ENCODE measurements at regions not wholly inside any gene's neighbourhood (a gene's known extent, or its start where the extent isn't known, plus 50 kb on each side); places are given as distances from the start of the nearest gene placed in this dataset.

GRCh38 chr14:44589180-44589579 lies 82.1 kb upstream of the FSCB start:
- no peak for DNase-seq
- TF ChIP-seq GATA1 (IDR thresholded peaks at IDR 0.05; ENCODE audit: low read depth, low read length), result no peak
- no peak for TF ChIP-seq POLR2A (IDR thresholded peaks at IDR 0.05; ENCODE audit: low read length)

- no peak for TF ChIP-seq POLR2A (IDR thresholded peaks at IDR 0.05; ENCODE audit: low read length)
- no peak for TF ChIP-seq GATA1 (IDR thresholded peaks at IDR 0.05; ENCODE audit: low read depth, low read length)
Measured at GRCh38 chr14:44586910-44587309, 79.8 kb upstream of the FSCB start.

GRCh38 chr14:44576356-44576755 lies 69.3 kb upstream of the FSCB start:
- no peak for DNase-seq
- TF ChIP-seq GATA1 (IDR thresholded peaks at IDR 0.05; ENCODE audit: low read depth, low read length), result no peak
- no peak for TF ChIP-seq POLR2A (IDR thresholded peaks at IDR 0.05; ENCODE audit: low read length)

More at GRCh38 chr14:44586910-44587309, 79.8 kb upstream of the FSCB start:
- no peak for DNase-seq

- no peak for TF ChIP-seq POLR2A (IDR thresholded peaks at IDR 0.05; ENCODE audit: low read length)
- no peak for DNase-seq
Measured at GRCh38 chr14:44567997-44568396, 60.9 kb upstream of the FSCB start.

- TF ChIP-seq POLR2A (IDR thresholded peaks at IDR 0.05; ENCODE audit: low read length) (no peak), GATA1 (IDR thresholded peaks at IDR 0.05; ENCODE audit: low read depth, low read length) (no peak)
Measured at GRCh38 chr14:44565968-44566367, 58.9 kb upstream of the FSCB start.

GRCh38 chr14:44564908-44565307 lies 57.8 kb upstream of the FSCB start:
- TF ChIP-seq GATA1 (IDR thresholded peaks at IDR 0.05; ENCODE audit: low read depth, low read length), result no peak
- no peak for TF ChIP-seq POLR2A (IDR thresholded peaks at IDR 0.05; ENCODE audit: low read length)
- DNase-seq, result no peak

More at GRCh38 chr14:44565968-44566367, 58.9 kb upstream of the FSCB start:
- DNase-seq, result no peak

Measured in erythroblast (primary cell).